HG03095 (cell line): ENCODE measurements at regions not wholly inside any gene's neighbourhood (a gene's known extent, or its start where the extent isn't known, plus 50 kb on each side); places are given as distances from the start of the nearest gene placed in this dataset.
"Not testable (repeated sequence)": the region's sequence is repeated elsewhere in the genome, so short reads cannot be mapped to it uniquely, and the experiment has no call there.

ENCODE experiments used
- ATAC-seq: cut with Tn5 transposase; IDR thresholded peaks from one replicate; pipeline ENCODE4 v1.9.1; 2021; ENCODE audit warnings: moderate library complexity; ENCODE audit not compliant: unreplicated experiment

GRCh38 chr20:53872561-53873229, 197.7 kb downstream of the BCAS1 start:
- ATAC-seq: no peak

- ATAC-seq: no peak
These were observed 198.3 kb downstream of the BCAS1 start for GRCh38 chr20:53872081-53872541.

GRCh38 chr20:53871541-53871940, 198.9 kb downstream of the BCAS1 start:
- ATAC-seq: no peak

GRCh38 chr20:53870426-53871315, 199.7 kb downstream of the BCAS1 start:
- no peak for ATAC-seq

- peak; percentile 50 for ATAC-seq
These were observed 200.7 kb downstream of the BCAS1 start for GRCh38 chr20:53869466-53870258.

GRCh38 chr20:53867741-53868351, 202.5 kb downstream of the BCAS1 start:
- ATAC-seq: no peak

GRCh38 chr20:53866794-53867740, 203.3 kb downstream of the BCAS1 start:
- ATAC-seq: peak; percentile 60

GRCh38 chr20:53865901-53866793, 204.2 kb downstream of the BCAS1 start:
- ATAC-seq: no peak

GRCh38 chr20:53864765-53865683, 205.4 kb downstream of the BCAS1 start:
- not testable (repeated sequence) for ATAC-seq

- ATAC-seq: not testable (repeated sequence)
These were observed 206.3 kb downstream of the BCAS1 start for GRCh38 chr20:53863923-53864641.

- not testable (repeated sequence) for ATAC-seq
These were observed 206.9 kb downstream of the BCAS1 start for GRCh38 chr20:53863535-53863922.

GRCh38 chr20:53863039-53863438, 207.4 kb downstream of the BCAS1 start:
- ATAC-seq: not testable (repeated sequence)

GRCh38 chr20:53862490-53862889, 207.9 kb downstream of the BCAS1 start:
- not testable (repeated sequence) for ATAC-seq

GRCh38 chr20:53862136-53862397, 208.3 kb downstream of the BCAS1 start:
- ATAC-seq: not testable (repeated sequence)

- no peak for ATAC-seq
These were observed 210.7 kb downstream of the BCAS1 start for GRCh38 chr20:53859684-53860083.

GRCh38 chr20:53859009-53859408, 211.4 kb downstream of the BCAS1 start:
- not testable (repeated sequence) for ATAC-seq

- not testable (repeated sequence) for ATAC-seq
These were observed 211.9 kb downstream of the BCAS1 start for GRCh38 chr20:53858516-53858915.
